HG03378 (cell line): ENCODE measurements at regions not wholly inside any gene's neighbourhood (a gene's known extent, or its start where the extent isn't known, plus 50 kb on each side); places are given as distances from the start of the nearest gene placed in this dataset.

Experiments
- ATAC-seq: cut with Tn5 transposase; IDR thresholded peaks from one replicate; pipeline ENCODE4 v1.9.1; 2021; ENCODE audit warnings: mild to moderate bottlenecking, moderate library complexity; ENCODE audit not compliant: unreplicated experiment

DNA sequence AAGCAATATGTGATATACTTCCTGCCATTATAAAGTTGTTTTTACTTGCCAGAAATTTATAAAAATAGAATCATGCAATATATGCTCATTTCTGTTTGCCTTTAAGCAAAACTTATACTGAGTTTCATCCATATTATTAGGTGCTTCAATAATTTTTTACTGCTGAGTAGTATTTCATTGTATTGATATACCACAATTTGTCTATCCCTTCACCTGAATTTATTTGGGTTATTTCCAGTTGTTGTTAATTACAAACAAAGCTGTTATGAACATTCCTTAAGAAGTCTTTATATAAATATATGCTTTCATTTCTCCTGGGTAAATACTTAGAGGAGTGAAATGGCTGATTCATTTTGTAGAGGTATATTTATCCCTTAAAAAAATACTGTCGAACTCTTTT, 864.1 kb downstream of the HACE1 start:
- no peak for ATAC-seq

DNA sequence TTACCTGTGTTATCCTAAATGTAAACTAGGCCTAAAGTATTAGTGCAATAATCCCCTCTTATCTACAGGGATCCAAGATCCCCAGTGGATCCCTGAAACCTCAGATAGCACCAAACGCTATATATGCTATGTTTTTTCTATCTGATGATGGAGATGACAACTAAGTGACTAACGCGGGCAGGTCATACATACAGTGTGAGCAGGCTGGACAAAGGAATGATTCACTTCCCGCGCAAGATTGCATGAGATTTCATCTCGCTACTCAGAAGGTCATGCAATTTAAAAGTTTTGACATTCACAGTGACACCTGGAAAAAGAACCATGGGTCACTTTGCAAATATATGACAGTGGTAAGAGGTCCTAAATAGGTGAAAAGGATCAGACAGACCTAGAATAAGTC, 875.9 kb downstream of the HACE1 start:
- no peak for ATAC-seq

DNA sequence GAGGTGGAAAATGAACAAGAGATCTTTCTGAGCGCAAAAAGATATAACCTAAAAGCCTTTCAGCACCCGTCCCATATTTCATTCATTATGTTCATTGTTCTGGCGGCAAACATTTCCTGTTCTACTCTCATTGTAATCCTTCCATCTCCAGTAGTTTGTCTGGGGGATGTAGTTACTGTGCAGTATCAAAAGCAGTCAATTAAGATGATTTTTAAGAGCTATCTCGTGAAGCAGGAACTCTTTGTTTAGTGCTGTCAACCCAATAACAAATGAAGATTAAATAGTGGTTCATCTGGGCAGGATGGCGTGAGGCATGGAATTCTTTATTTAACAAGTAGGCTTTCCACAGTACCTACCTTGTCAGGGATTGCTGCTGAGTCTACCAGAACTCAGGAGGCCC, 876.7 kb downstream of the HACE1 start:
- ATAC-seq = no peak

DNA sequence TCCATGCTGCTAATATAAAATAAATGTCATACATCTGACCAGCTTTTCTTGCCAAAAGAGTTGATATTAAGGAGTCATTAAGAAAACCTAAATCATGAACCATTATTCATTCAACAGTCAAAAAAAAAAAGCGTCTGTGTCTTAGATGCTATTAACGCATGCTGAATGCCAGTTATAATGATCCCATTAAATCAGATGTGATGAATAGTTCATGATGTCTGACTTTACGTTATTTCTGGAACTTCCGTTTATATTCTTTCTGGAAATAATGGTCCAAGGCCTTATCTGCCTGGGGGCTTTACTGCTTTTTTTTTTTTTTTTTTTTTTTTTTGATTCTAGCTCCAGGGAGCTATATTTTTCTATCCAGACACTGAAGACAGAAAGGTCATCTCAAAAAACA, 877.1 kb downstream of the HACE1 start:
- no peak for ATAC-seq

DNA sequence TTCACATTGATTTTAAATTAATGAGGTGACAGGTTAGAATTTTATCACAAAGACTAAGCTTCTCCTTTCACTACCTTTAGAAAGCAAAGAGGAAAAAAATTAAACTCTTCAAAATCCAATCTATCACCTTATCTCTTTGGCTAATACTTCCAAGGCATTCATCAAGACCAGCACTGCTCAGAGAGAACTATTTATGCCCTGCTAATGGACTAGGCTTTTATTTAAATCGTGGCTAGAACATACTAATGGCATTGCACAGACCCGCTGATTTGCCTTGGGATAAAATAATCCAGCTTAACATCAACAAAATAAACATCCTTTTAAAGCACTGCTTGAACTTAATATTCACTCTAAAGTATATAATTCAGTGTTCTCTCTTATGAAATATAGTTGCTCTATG, 880.4 kb downstream of the HACE1 start:
- no peak for ATAC-seq

DNA sequence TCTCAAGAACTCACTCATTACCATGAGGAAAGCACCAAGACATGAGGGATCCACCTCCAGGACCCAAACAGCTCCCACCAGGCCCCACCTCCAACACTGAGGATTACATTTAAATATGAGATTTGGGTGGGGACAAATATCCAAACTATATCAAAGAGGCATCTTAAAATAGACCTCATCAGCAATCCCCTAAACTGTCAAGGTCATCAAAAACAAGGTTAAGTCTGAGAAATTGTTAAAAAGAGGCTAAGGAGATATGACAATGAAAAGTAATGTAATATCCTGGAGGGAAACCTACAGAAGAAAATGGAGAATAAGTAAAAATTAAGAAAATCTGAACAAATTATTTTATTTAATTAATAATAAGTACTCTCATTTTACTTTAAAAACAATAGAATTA, 922.3 kb downstream of the HACE1 start:
- ATAC-seq = no peak

DNA sequence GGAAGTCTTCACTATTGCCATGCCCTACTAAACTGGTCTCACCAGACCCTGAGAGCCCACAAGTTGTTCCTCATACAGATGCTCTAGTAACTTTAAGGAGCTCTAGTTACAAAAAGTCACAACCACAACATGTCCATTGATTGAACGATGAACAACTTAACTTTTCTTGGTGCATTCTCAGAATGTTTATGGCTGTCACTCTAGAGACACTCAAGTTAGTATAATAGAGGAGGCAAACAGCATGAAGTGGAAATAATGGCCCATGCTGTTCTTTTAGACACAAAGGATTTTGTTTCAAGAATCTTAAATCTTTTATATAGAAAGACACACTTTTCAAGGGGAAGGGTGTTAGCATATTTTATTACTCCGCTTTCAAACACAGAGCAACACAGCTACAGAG, 934.4 kb downstream of the HACE1 start:
- no peak for ATAC-seq

DNA sequence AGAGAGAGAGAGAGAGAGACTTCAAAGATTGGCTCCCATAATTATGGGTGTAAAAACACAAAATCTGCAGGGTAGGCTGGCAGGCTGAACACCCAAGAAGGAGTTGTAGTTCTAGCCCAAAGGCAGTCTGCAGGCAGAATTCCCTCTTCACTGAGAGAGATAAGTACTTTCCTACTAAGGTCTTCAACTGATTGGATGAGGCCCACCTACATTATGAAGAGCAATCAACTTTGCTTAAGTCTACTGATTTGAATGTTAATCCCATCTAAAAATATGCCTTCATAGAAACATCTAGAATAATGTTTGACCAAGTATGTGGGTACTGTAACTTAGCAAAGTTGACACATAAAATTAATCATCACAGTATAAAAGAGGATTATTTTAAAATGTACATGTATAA, 949.7 kb downstream of the HACE1 start:
- no peak for ATAC-seq

DNA sequence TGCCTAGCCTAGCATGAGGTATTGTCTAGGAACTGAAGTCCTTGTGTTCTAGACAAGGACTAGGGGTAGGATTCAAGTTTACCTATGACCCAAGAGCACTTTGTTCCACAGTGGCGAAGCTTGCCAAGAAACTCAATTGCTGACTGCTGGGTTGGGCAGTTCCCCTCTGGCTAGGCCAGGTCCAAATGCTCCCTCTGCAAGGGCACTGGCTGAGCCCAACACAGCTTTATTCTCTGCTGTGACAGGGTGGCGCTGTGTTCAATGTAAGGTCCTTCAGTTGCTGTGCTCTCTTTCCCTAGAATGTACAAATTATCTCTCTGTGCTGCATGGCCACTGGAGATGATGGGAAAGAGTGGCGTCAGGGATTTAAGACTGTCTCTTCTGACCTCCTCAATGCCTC, 950.8 kb downstream of the HACE1 start:
- ATAC-seq = no peak

DNA sequence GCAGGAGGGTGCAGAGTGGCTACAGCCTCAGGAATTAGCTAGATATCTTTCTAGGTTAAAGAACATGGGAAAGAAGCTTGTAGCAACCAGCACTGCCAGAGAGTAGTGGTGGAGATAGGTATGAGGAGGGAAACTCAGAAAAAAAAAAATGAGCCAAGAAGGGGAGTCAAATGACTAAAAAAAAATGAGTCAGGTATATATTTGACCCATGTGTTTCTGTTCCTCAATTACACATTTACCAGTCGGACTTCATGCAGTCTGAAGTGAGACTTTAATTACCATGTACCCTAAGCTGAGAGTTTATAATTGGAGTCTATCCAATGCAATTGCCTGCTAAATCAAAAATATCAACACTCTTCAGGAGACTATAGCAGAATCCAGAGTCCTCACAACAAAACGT, 964.6 kb downstream of the HACE1 start:
- ATAC-seq = peak; percentile 51

DNA sequence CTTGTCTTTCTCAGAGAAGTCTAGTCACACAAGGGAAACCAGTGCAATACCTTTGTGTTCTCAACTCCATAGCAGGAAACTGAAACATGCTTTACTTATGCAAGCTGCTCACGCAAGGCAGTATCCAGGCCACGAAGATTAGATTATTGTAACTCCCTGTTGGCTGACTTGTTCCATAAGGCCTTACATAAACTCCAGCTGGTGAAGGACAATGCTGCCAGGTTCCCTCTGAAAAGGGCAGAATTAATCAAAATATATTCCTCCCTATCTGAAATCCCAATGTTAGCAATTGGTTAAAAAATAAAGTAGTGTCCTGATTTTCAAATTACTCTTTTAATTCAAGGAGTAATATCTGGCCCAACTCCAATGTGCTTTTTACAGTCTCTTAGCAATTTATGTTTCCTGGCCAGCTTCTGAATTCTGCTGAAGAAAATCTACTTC, 966.6 kb downstream of the HACE1 start:
- ATAC-seq = no peak

DNA sequence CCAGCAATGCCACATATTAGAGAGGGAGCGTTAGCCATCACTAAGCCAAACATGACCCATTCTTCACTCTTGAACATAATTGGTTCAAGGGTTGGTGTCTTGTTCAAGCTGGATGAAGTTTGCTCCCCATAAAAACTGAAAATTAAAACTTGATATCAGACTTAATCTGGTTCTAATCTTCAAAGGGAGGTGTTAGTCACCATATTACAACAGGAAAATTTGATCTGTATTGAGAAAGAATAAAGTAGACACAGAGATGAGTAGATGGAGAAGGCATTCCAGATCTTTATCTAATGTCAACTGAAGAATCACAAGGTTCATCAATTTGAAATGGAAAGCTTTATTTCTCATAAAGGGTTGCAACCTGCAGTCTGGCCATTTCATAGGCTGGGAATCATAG, 972.8 kb downstream of the HACE1 start:
- no peak for ATAC-seq

DNA sequence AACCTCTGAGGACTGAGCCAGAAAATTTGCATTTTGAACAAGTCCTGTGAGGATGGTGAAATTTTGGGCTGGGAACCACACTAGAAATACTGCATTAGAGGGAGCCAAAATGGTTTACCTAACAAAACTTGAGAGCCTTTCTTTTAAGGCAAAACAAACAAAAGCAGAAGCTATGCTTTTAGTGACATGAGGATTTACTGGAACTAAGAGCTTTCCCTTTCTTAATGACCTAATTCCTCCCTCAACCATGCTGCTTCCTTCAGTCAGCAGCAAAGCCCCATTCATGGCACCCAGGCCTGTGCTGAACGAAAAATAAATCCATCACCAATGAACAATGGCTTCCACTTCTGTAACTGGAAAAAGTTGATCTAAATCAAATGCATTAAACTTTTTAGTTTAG, 974.3 kb downstream of the HACE1 start:
- no peak for ATAC-seq

DNA sequence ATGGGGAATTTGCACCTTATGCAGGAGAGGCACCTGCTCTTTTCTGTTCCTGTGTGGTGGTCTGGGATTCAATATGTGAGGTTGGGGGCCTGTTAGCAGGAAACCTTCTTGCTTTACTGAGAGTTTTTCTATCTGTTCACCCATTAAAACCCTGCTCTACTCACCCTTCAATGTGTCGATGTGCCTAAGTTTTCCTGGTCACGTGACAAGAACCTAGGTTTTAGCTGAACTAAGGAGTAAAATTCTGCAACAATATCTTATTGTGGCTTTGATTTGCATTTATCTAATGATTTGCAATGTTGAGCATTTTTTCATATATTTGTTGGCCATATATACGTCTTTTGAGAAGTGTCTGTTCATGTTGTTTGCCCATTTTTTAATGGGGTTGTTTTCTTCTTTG, 979.9 kb downstream of the HACE1 start:
- no peak for ATAC-seq

DNA sequence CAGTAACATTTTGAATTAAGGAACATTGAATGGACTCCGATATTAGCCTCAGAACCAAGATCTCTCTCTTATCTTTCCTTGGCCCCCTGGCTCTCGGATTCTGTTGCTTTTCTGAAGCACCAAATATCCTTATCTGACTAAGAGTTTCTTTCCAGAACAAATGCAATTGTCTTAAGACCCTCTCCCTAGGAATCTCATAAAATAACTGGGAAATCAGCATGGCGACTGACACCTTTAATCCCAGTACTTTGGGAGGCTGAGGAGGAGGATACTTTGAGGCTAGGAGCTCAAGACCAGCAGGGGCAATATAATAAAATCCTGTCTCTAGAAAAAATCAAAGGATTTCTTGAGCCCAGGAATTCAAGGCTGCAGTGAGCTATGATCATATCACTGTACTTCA, 984.5 kb downstream of the HACE1 start:
- no peak for ATAC-seq

DNA sequence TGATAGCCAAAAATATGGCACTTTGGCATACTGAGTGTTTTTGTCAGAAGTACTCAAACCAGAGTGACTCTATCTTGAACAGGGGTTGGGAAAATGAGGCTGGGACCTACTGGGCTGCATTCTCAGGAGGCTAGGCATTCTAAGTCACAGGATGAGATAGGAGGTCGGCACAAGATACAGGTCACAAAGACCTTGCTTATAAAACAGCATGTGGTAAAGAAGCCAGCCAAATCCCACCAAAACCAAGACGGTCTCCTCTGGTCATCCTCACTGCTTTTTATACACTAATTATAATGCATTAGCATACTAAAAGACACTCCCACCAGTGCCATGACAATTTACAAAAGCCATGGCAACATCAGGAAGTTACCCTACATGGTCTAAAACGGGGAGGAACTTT, 985.1 kb downstream of the HACE1 start:
- no peak for ATAC-seq

DNA sequence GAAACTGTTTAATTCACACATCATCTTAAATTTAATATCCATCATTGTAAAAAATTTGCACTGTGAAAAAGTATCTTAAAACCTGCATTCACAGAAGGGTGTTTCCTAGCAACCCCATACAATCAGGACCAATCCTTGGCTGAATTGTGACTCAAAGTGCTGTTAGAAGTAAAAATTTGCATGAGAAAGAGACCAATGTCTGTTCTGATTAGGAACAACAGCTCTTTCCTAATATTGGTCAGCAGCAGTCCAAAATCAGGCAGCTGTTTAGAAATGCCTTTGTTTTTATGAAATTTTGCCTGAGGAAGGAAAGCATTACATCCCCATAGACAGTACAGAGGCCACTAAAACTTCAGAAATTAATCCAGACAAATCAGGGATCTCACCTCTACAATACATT, 987.0 kb downstream of the HACE1 start:
- ATAC-seq = no peak

DNA sequence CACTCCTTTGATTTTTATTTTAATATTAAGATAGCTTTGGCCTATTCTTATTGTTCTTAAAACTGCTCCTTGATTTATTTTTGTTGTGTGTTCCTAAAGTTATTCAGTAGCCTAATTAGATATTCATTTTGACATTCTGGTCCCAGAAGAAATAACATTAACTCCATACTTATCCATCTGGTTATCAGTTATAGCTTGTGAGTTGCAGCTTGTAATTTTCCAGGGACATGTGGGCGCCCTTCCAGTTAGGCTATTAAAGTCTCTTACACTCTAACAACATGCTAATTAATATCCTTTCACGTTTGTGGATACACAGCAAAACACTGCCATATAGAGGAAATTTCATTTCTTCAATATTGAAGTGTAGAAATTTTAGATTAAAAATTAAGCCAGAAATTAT, 987.5 kb downstream of the HACE1 start:
- no peak for ATAC-seq

DNA sequence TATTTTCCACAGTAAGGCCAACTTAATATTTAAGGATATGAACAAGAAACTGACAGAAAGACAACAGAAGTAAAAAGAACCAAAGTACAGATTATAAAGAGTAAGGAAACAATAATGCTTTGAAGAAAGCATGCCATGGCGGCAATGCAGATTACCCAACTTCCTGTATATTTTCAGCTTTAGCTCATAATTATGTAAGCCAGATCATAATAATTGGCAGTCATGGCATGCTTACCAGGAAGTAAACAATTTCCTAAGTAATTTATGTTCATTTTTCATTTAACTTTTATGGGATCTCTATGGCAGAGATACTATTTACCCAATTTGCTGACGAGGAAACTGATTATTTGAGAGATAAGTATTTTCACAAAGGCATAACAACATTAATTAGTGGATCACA, 988.7 kb downstream of the HACE1 start:
- no peak for ATAC-seq

DNA sequence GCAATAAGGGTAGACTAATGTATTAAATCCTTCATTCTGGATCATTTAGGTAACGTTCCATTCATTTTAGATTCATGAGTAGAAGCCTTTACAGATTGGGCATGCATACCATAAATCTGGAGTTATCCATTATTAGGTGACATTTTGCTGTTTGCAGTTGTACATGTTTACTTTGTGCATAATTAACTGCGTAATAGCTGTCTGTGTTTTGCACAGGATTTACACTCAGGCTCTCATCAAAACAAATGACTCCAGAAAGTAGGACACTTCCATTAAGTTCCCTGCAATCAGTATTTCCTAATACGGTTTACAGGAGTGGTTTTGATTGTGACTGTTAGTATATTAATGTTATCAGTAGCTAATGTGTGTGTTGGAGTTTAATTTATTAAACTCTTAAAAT, 997.4 kb downstream of the HACE1 start:
- no peak for ATAC-seq

DNA sequence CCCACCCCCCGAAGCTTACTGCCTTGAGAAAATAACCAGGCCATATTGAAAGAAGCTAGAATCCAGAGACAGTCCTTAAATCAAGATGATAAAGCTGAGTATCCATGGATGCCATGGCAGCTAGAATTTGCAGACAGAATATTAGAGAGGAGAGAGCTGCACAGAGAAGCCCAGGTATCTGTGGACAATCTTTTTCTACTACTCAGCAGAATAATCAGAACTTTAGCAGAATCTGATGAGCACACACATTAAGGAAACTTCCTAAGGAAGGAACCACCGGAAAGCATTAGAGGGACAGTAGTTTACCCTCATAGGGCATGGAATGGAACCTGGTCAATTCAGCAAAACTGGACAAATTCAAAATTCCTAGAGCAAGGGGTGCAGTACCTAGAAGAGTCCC, 1001.7 kb downstream of the HACE1 start:
- ATAC-seq = no peak

DNA sequence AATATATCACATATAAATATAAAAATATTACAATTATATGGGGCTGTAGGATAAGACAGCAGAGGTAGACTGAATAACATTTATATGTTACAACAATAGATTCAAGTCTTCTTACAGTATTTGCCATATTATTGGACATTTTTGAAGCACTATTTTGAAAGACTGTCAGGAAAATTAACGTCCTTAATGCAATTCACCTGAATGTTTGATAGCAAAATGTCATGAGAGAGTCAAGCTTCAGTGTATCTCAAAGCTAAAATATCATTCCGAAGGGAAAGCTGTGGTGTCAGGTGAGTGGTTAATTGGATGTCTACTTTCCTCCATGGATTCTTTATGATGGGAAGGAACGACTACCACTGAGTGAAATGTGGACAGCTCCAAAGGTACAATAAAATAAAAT, 1004.0 kb downstream of the HACE1 start:
- no peak for ATAC-seq

DNA sequence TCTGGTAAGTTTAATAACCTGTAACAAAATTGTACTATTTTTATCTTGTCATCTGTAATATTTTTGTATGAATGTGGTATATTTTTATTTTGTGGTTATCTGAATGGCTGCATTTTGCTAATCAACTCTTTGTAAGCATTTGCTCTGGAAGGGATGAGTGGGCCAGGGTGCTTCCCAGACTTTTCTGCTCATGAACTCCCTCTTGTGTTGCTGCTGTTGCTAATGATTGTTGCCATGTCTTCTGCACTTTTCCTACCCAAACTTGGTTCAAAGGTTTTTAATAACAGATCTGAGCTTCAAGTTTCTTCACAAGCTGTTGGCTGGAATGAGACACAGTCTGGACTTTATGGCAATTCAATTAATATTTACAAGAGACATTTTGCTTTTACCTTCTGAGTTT, 1005.7 kb downstream of the HACE1 start:
- no peak for ATAC-seq

DNA sequence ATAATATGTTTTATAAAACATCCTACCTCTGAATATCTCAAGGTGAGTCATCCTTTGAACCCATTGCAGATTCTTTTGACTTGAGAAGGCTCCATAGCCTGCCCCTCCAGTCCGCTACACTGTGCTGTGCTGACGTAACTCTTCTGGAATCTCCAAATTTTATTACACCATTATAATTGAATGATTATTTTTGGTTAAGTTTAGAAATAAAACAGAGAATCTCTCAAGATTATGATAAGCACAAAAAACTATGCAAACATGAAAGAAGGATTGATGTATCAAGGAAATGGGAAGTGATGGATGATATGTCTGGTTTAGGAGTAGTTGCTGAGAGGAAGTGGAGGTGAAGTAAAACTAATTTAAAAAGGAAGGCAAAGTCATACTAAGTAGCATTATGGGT, 1021.3 kb downstream of the HACE1 start:
- no peak for ATAC-seq
